Kasumi-1 (cell line): ENCODE measurements at regions not wholly inside any gene's neighbourhood (a gene's known extent, or its start where the extent isn't known, plus 50 kb on each side); places are given as distances from the start of the nearest gene placed in this dataset.

Experiments
- DNase-seq, 2 experiments: peaks; one replicate each; lab custom pipeline; 2025; lab: John Stamatoyannopoulos, UW

GRCh38 chr17:73954951-73955350 is 248.5 kb upstream of the RPL38 start:
- no peak for DNase-seq

- DNase-seq: no peak
Observed at GRCh38 chr17:73955616-73956015, 247.9 kb upstream of the RPL38 start.

GRCh38 chr17:73956169-73956568 is 247.3 kb upstream of the RPL38 start:
- no peak for DNase-seq

- peak; percentile 1 to 7 for DNase-seq
Observed at GRCh38 chr17:73956595-73957465, 246.6 kb upstream of the RPL38 start.

GRCh38 chr17:73957564-73957963 is 245.9 kb upstream of the RPL38 start:
- DNase-seq: no peak

GRCh38 chr17:73958453-73958852 is 245.0 kb upstream of the RPL38 start:
- no peak for DNase-seq

GRCh38 chr17:73960469-73960868 is 243.0 kb upstream of the RPL38 start:
- no peak for DNase-seq

- no peak for DNase-seq
Observed at GRCh38 chr17:73962308-73962707, 241.2 kb upstream of the RPL38 start.

- no peak for DNase-seq
Observed at GRCh38 chr17:73968680-73969079, 234.8 kb upstream of the RPL38 start.

GRCh38 chr17:73969956-73970355 is 233.5 kb upstream of the RPL38 start:
- DNase-seq: no peak

GRCh38 chr17:73971127-73971526 is 232.4 kb upstream of the RPL38 start:
- no peak for DNase-seq

GRCh38 chr17:73972056-73972455 is 231.4 kb upstream of the RPL38 start:
- DNase-seq: no peak

- no peak for DNase-seq
Observed at GRCh38 chr17:73972901-73973300, 230.6 kb upstream of the RPL38 start.

- no peak for DNase-seq
Observed at GRCh38 chr17:73973586-73974409, 229.7 kb upstream of the RPL38 start.

- DNase-seq: no peak
Observed at GRCh38 chr17:73974536-73974935, 228.9 kb upstream of the RPL38 start.

- no peak for DNase-seq
Observed at GRCh38 chr17:73976147-73976546, 227.3 kb upstream of the RPL38 start.

GRCh38 chr17:73976676-73977521 is 226.6 kb upstream of the RPL38 start:
- no peak for DNase-seq

- DNase-seq: no peak
Observed at GRCh38 chr17:73980517-73980916, 223.0 kb upstream of the RPL38 start.

GRCh38 chr17:73982871-73983270 is 220.6 kb upstream of the RPL38 start:
- no peak for DNase-seq

- no peak for DNase-seq
Observed at GRCh38 chr17:73983621-73984400, 219.7 kb upstream of the RPL38 start.

GRCh38 chr17:73984941-73985340 is 218.5 kb upstream of the RPL38 start:
- peak; percentile 3 to 15 for DNase-seq
